H9 (cell line): ENCODE measurements at regions not wholly inside any gene's neighbourhood (a gene's known extent, or its start where the extent isn't known, plus 50 kb on each side); places are given as distances from the start of the nearest gene placed in this dataset.

Experiments
- DNase-seq: peaks from one replicate; pipeline ENCODE4 v3.0.0-alpha.2; 2017
- H2AFZ ChIP-seq: one replicate; pipeline ENCODE4 v1.6.1; 2013; ENCODE audit warnings: mild to moderate bottlenecking, low read length, control low read depth, moderate library complexity
- H2AK5ac ChIP-seq: 2 replicates; pipeline ENCODE4 v1.6.1; 2013; ENCODE audit warnings: low read length, control low read depth, mixed read lengths; ENCODE audit not compliant: insufficient read length
- H2BK120ac ChIP-seq: one replicate; pipeline ENCODE4 v1.6.1; 2013; ENCODE audit warnings: low read depth, mild to moderate bottlenecking, low read length, control low read depth, inconsistent platforms; ENCODE audit not compliant: poor library complexity, severe bottlenecking
- H2BK12ac ChIP-seq: 2 replicates; pipeline ENCODE4 v1.6.1; 2013; ENCODE audit warnings: low read length, control low read depth, mixed read lengths, low read depth; ENCODE audit not compliant: insufficient read length
- H2BK15ac ChIP-seq: 2 replicates; pipeline ENCODE4 v1.6.1; 2013; ENCODE audit warnings: low read depth, low read length, control low read depth
- H2BK20ac ChIP-seq: one replicate; pipeline ENCODE4 v1.6.1; 2013; ENCODE audit warnings: low read depth, mild to moderate bottlenecking, low read length, control low read depth, inconsistent platforms; ENCODE audit not compliant: poor library complexity, severe bottlenecking
- H2BK5ac ChIP-seq: 2 replicates; pipeline ENCODE4 v1.6.1; 2013; ENCODE audit warnings: low read length, control low read depth, mixed read lengths; ENCODE audit not compliant: insufficient read length
- H3K14ac ChIP-seq: 2 replicates; pipeline ENCODE4 v1.6.1; 2013; ENCODE audit warnings: low read length, control low read depth; ENCODE audit not compliant: insufficient read depth
- H3K18ac ChIP-seq: 2 replicates; pipeline ENCODE4 v1.6.1; 2013; ENCODE audit warnings: low read depth, mild to moderate bottlenecking, mixed read lengths, low read length, control low read depth; ENCODE audit not compliant: insufficient read length
- H3K23ac ChIP-seq: 2 replicates; pipeline ENCODE4 v1.6.1; 2013; ENCODE audit warnings: low read length, control low read depth, mixed read lengths, low read depth; ENCODE audit not compliant: insufficient read length
- H3K23me2 ChIP-seq: 2 replicates; pipeline ENCODE4 v1.6.1; 2013; ENCODE audit warnings: low read depth, mild to moderate bottlenecking, mixed read lengths, low read length, control low read depth; ENCODE audit not compliant: insufficient read length, poor library complexity, severe bottlenecking
- H3K27ac ChIP-seq: 2 replicates; pipeline ENCODE4 v1.5.1; 2013; ENCODE audit warnings: low read length, control low read depth, mixed read lengths, low read depth; ENCODE audit not compliant: insufficient read length
- H3K27me3 ChIP-seq: 2 replicates; pipeline ENCODE4 v1.6.1; 2013; ENCODE audit warnings: low read length, control low read depth, inconsistent platforms; ENCODE audit not compliant: insufficient read depth
- H3K4ac ChIP-seq: 2 replicates; pipeline ENCODE4 v1.6.1; 2013; ENCODE audit warnings: low read depth, mild to moderate bottlenecking, control low read depth, inconsistent platforms, low read length, moderate library complexity
- H3K4me1 ChIP-seq: 2 replicates; pipeline ENCODE4 v1.6.1; 2013; ENCODE audit warnings: low read length, control low read depth, inconsistent platforms; ENCODE audit not compliant: insufficient read depth
- H3K4me2 ChIP-seq: 2 replicates; pipeline ENCODE4 v1.6.1; 2013; ENCODE audit warnings: low read length, control low read depth, mixed read lengths; ENCODE audit not compliant: insufficient read length, insufficient read depth
- H3K56ac ChIP-seq: 2 replicates; pipeline ENCODE4 v1.6.1; 2013; ENCODE audit warnings: low read depth, mild to moderate bottlenecking, mixed read lengths, low read length, control low read depth; ENCODE audit not compliant: insufficient read length
- H3K79me1 ChIP-seq: 2 replicates; pipeline ENCODE4 v1.6.1; 2013; ENCODE audit warnings: low read depth, mild to moderate bottlenecking, moderate library complexity, low read length, control low read depth, inconsistent platforms; ENCODE audit not compliant: insufficient read depth, poor library complexity, severe bottlenecking
- H3K79me2 ChIP-seq: 2 replicates; pipeline ENCODE4 v1.6.1; 2013; ENCODE audit warnings: low read length, control low read depth, inconsistent platforms; ENCODE audit not compliant: insufficient read depth
- H3K9ac ChIP-seq: 2 replicates; pipeline ENCODE4 v1.6.1; 2013; ENCODE audit warnings: low read length, control low read depth, mixed read lengths; ENCODE audit not compliant: insufficient read length; ENCODE audit errors: extremely low read depth
- H3K9me3 ChIP-seq: one replicate; pipeline ENCODE4 v1.6.1; 2013; ENCODE audit warnings: low read depth, low read length, inconsistent platforms; ENCODE audit not compliant: control insufficient read depth
- H3T11ph ChIP-seq: one replicate; pipeline ENCODE4 v1.6.1; 2013; ENCODE audit warnings: mild to moderate bottlenecking, low read length, control low read depth, inconsistent platforms
- H4K20me1 ChIP-seq: one replicate; pipeline ENCODE4 v1.6.1; 2013; ENCODE audit not compliant: control insufficient read depth, insufficient read length, insufficient read depth
- H4K5ac ChIP-seq: 2 replicates; pipeline ENCODE4 v1.6.1; 2013; ENCODE audit warnings: low read depth, mild to moderate bottlenecking, mixed read lengths, low read length, control low read depth; ENCODE audit not compliant: insufficient read length
- H4K8ac ChIP-seq: replicated peaks from 2 replicates; pipeline ENCODE4 v1.6.1; 2013; ENCODE audit warnings: low read length, control low read depth, mixed read lengths, low read depth; ENCODE audit not compliant: insufficient read length
- H4K91ac ChIP-seq: 2 replicates; pipeline ENCODE4 v1.6.1; 2013; ENCODE audit warnings: low read depth, mild to moderate bottlenecking, moderate library complexity, mixed read lengths, low read length, control low read depth; ENCODE audit not compliant: insufficient read length
- H3K27ac Mint-ChIP-seq, 3 experiments: 2 replicates in 2 of 3; 3 replicates in 1 of 3; pipeline ENCODE4 v1.8.0; 2020 to 2021; ENCODE audit warnings: mixed read lengths in 3 of 3, mild to moderate bottlenecking in 1 of 3, moderate library complexity in 1 of 3
- H3K27me3 Mint-ChIP-seq: 2 replicates; pipeline ENCODE4 v1.8.0; 2021; ENCODE audit warnings: low read depth, mild to moderate bottlenecking, moderate library complexity, mixed read lengths
- H3K36me3 Mint-ChIP-seq, 3 experiments: 2 replicates in 2 of 3; 3 replicates in 1 of 3; pipeline ENCODE4 v1.8.0; 2020 to 2021; ENCODE audit warnings: low read depth in 3 of 3, mixed read lengths in 3 of 3; ENCODE audit not compliant: insufficient read depth in 1 of 3
- H3K4me1 Mint-ChIP-seq, 2 experiments: 2 replicates each; pipeline ENCODE4 v1.8.0; 2020; ENCODE audit warnings: mixed read lengths in 2 of 2
- H3K4me3 Mint-ChIP-seq, 2 experiments: 2 replicates in 1 of 2; 3 replicates in 1 of 2; pipeline ENCODE4 v1.8.0; 2020 to 2021; ENCODE audit warnings: mild to moderate bottlenecking in 2 of 2, mixed read lengths in 2 of 2, moderate library complexity in 1 of 2
- H3K9me3 Mint-ChIP-seq, 2 experiments: 2 replicates in 1 of 2; 3 replicates in 1 of 2; pipeline ENCODE4 v1.8.0; 2020; ENCODE audit warnings: mild to moderate bottlenecking in 2 of 2, mixed read lengths in 2 of 2, moderate library complexity in 1 of 2
- WGBS: extraction: QIAGEN DNeasy Blood & Tissue Kit; methylation state at CpG from one replicate; pipeline ENCODE4 v1.1.7; 2013; ENCODE audit warnings: missing lambda C conversion rate, low lambda C conversion rate, mixed read lengths; ENCODE audit not compliant: insufficient read length; ENCODE audit errors: extremely low coverage; 5-methylcytosine and 5-hydroxymethylcytosine counted together
- TF ChIP-seq, protein P1 (sequence below): fragments of 200-600 bp; sonication (generic); conservative IDR thresholded peaks from 3 replicates; pipeline ENCODE4 v1.8.0; 2021; ENCODE audit warnings: antibody characterized with exemption, mild to moderate bottlenecking

DNA sequence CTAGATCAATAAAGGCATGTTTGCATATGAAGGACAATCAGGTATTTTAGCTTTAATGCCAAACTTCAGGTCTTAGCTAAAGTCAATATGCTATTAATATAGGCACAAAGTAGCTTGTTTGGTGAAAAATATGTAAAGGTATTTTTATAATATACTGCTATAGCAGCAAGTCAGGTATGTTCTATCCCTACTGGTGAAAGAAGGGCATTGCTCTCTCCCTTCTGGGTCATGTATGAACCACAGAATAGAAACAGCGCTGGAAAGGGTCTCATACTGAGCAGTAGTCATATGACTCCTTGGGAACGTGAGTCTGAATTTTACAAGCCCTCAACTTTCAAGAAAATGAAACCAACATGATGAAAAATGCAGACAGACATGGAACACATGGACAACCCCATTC lies 314.6 kb downstream of the GRIN2B start:
- H3K27ac Mint-ChIP-seq = no peak overlapping the region
- Histone ChIP-seq H4K91ac (no peak overlapping the region), H3K23ac (no peak overlapping the region), H3K27ac (no peak overlapping the region), H3K4ac (no peak overlapping the region), H3K79me2 (no peaks in the 10 kb centered on the region), H3K56ac (no peak overlapping the region), H4K5ac (no peak overlapping the region), H3K9ac (no peak overlapping the region), H3K18ac (no peak overlapping the region), H3K4me2 (no peak overlapping the region), H3K4me1 (no peaks in the 10 kb centered on the region; the same call in 1 of the 2 replicates), H2BK5ac (no peak overlapping the region), H4K20me1 (no peaks in the 10 kb centered on the region), H4K8ac (no peak overlapping the region), H3K9me3 (no peaks in the 10 kb centered on the region), H2BK15ac (no peak overlapping the region), H2BK12ac (no peak overlapping the region), H2BK20ac (no peak overlapping the region), H3K14ac (no peak overlapping the region), H2BK120ac (no peak overlapping the region), H3K27me3 (no peaks in the 10 kb centered on the region), H2AFZ (no peak overlapping the region), H3K79me1 (no peaks in the 10 kb centered on the region), H3T11ph (no peak overlapping the region), H2AK5ac (no peak overlapping the region), H3K23me2 (no peaks in the 10 kb centered on the region)
- peaks cover 5% of the 10 kb centered on the region for H3K27me3 Mint-ChIP-seq
- no peaks in the 10 kb centered on the region for H3K36me3 Mint-ChIP-seq
- TF ChIP-seq, protein P1, sequence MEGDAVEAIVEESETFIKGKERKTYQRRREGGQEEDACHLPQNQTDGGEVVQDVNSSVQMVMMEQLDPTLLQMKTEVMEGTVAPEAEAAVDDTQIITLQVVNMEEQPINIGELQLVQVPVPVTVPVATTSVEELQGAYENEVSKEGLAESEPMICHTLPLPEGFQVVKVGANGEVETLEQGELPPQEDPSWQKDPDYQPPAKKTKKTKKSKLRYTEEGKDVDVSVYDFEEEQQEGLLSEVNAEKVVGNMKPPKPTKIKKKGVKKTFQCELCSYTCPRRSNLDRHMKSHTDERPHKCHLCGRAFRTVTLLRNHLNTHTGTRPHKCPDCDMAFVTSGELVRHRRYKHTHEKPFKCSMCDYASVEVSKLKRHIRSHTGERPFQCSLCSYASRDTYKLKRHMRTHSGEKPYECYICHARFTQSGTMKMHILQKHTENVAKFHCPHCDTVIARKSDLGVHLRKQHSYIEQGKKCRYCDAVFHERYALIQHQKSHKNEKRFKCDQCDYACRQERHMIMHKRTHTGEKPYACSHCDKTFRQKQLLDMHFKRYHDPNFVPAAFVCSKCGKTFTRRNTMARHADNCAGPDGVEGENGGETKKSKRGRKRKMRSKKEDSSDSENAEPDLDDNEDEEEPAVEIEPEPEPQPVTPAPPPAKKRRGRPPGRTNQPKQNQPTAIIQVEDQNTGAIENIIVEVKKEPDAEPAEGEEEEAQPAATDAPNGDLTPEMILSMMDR = peak; percentile 64
- WGBS = no CpG with 5 or more reads among the region's 2 CpGs
- DNase-seq = no peak
- H3K4me1 Mint-ChIP-seq = no peaks in the 10 kb centered on the region
- H3K9me3 Mint-ChIP-seq = no peaks in the 10 kb centered on the region
- no peak overlapping the region for H3K4me3 Mint-ChIP-seq
